ENCODE measurements at regions not wholly inside any gene's neighbourhood (a gene's known extent, or its start where the extent isn't known, plus 50 kb on each side); places are given as distances from the start of the nearest gene placed in this dataset.

DNA sequence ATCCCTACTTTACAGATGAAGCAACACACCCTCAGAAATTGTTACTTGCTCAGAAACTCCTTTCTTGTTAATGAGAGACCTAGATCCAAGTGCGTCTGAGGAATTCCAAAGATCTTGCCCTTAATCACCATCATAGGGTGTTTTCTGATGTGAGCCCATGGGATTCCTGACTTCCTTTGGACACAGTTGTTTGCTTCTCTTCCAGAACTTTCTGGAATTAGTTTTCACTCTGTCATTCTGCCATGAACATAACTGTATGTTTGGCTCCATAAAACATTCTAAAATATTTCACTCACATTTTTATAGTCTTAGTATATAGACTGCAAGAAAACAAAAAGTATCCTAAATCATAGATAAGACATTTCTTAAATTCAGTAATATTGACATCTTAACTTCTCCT is 593.9 kb upstream of the SOX11 start:
- TF ChIP-seq, protein P1, sequence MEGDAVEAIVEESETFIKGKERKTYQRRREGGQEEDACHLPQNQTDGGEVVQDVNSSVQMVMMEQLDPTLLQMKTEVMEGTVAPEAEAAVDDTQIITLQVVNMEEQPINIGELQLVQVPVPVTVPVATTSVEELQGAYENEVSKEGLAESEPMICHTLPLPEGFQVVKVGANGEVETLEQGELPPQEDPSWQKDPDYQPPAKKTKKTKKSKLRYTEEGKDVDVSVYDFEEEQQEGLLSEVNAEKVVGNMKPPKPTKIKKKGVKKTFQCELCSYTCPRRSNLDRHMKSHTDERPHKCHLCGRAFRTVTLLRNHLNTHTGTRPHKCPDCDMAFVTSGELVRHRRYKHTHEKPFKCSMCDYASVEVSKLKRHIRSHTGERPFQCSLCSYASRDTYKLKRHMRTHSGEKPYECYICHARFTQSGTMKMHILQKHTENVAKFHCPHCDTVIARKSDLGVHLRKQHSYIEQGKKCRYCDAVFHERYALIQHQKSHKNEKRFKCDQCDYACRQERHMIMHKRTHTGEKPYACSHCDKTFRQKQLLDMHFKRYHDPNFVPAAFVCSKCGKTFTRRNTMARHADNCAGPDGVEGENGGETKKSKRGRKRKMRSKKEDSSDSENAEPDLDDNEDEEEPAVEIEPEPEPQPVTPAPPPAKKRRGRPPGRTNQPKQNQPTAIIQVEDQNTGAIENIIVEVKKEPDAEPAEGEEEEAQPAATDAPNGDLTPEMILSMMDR (IDR thresholded peaks at IDR 0.05; ENCODE audit: insufficient read depth, low read length, poor library complexity, severe bottlenecking), result no peak
- no peak for TF ChIP-seq EZH2phosphoT487 (conservative IDR thresholded peaks at IDR 0.05; ENCODE audit: low read length)
- Histone ChIP-seq H4K20me1 (ENCODE audit: low read depth, low read length) (no peaks in the 10 kb centered on the region), H3K36me3 (ENCODE audit: low read length) (no peaks in the 10 kb centered on the region), H3K4me2 (ENCODE audit: low read depth, low read length, poor library complexity, severe bottlenecking) (no peak overlapping the region), H3K9me2 (replicated peaks; ENCODE audit: insufficient read depth, low read length) (no peaks in the 10 kb centered on the region), H3F3A (ENCODE audit: insufficient read depth) (no peaks in the 10 kb centered on the region), H3K27me3 (ENCODE audit: low read length) (no peaks in the 10 kb centered on the region), H2AFZ (ENCODE audit: low read depth, low read length, severe bottlenecking) (no peak overlapping the region), H3K79me2 (ENCODE audit: insufficient read depth, low read length) (no peaks in the 10 kb centered on the region), H3K27ac (ENCODE audit: low read depth, low read length) (no peak overlapping the region), H3K9me3 (ENCODE audit: insufficient read depth, low read length) (no peaks in the 10 kb centered on the region), H3K9ac (ENCODE audit: low read length) (no peak overlapping the region), H3K4me3 (ENCODE audit: insufficient read depth, low read length, poor library complexity, severe bottlenecking) (no peak overlapping the region)

DNA sequence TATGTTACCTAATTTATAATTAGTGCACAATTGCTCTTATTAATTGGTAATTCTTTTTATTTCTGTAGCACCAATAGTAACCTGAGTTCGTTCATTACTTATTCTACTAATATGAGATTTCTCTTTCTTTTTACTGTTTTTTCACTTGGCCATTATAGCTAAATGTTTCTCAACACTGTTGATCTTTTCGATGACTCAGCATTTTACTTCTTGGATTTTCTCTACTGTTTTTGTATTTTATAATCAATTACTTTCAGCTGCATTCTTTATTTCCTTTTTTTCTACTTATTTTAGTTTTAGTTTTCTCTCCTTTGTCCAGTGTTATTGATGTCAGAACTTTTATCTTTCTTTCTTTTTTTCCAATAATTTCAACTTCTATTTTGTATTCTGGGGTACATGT is 589.4 kb upstream of the SOX11 start:
- Histone ChIP-seq H3K9ac (ENCODE audit: low read length) (no peak overlapping the region), H2AFZ (ENCODE audit: low read depth, low read length, severe bottlenecking) (no peak overlapping the region), H3K36me3 (ENCODE audit: low read length) (no peaks in the 10 kb centered on the region), H3K4me2 (ENCODE audit: low read depth, low read length, poor library complexity, severe bottlenecking) (no peak overlapping the region), H3K27ac (ENCODE audit: low read depth, low read length) (no peak overlapping the region), H3K9me3 (ENCODE audit: insufficient read depth, low read length) (no peaks in the 10 kb centered on the region), H3K79me2 (ENCODE audit: insufficient read depth, low read length) (no peaks in the 10 kb centered on the region), H3K4me3 (ENCODE audit: insufficient read depth, low read length, poor library complexity, severe bottlenecking) (no peak overlapping the region), H3F3A (ENCODE audit: insufficient read depth) (no peaks in the 10 kb centered on the region), H4K20me1 (ENCODE audit: low read depth, low read length) (no peaks in the 10 kb centered on the region), H3K27me3 (ENCODE audit: low read length) (no peaks in the 10 kb centered on the region), H3K9me2 (replicated peaks; ENCODE audit: insufficient read depth, low read length) (no peaks in the 10 kb centered on the region)
- TF ChIP-seq EZH2phosphoT487 (conservative IDR thresholded peaks at IDR 0.05; ENCODE audit: low read length), result no peak
- TF ChIP-seq, protein P1 (IDR thresholded peaks at IDR 0.05; ENCODE audit: insufficient read depth, low read length, poor library complexity, severe bottlenecking), result no peak

DNA sequence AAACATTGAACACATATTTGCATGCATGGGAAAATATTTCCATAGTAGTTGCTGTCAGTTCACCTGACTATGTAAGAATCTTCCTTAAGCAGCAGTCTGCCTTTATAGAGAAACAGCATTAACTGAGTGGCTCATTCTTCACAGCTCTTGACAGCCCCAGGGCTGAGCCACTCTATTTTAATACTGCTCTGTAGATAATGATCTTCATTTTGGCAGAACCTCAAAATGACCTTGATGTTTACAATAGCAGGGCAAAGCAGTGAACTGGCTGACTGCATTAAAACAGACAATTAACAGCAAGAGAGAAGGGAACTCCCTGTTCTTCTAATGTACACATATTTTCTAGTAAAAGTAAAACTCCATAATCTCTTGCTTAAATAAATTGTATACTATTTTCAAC is 580.6 kb upstream of the SOX11 start:
- H3K4me2 ChIP-seq (ENCODE audit: low read depth, low read length, poor library complexity, severe bottlenecking), result no peak overlapping the region
- H3K27ac ChIP-seq (ENCODE audit: low read depth, low read length), result no peak overlapping the region
- no peak overlapping the region for H3K4me3 ChIP-seq (ENCODE audit: insufficient read depth, low read length, poor library complexity, severe bottlenecking)
- no peaks in the 10 kb centered on the region for H3K27me3 ChIP-seq (ENCODE audit: low read length)
- no peaks in the 10 kb centered on the region; the same call in 1 of the 2 replicates for H3K9me3 ChIP-seq (ENCODE audit: insufficient read depth, low read length)
- H3K9ac ChIP-seq (ENCODE audit: low read length), result no peak overlapping the region
- H2AFZ ChIP-seq (ENCODE audit: low read depth, low read length, severe bottlenecking), result no peak overlapping the region
- no peaks in the 10 kb centered on the region for H3F3A ChIP-seq (ENCODE audit: insufficient read depth)
- no peaks in the 10 kb centered on the region for H3K9me2 ChIP-seq (replicated peaks; ENCODE audit: insufficient read depth, low read length)
- TF ChIP-seq, protein P1 (IDR thresholded peaks at IDR 0.05; ENCODE audit: insufficient read depth, low read length, poor library complexity, severe bottlenecking), result no peak
- no peak for TF ChIP-seq EZH2phosphoT487 (conservative IDR thresholded peaks at IDR 0.05; ENCODE audit: low read length)
- no peaks in the 10 kb centered on the region for H3K36me3 ChIP-seq (ENCODE audit: low read length)
- no peaks in the 10 kb centered on the region for H3K79me2 ChIP-seq (ENCODE audit: insufficient read depth, low read length)
- H4K20me1 ChIP-seq (ENCODE audit: low read depth, low read length), result no peaks in the 10 kb centered on the region
